CD14-positive monocyte (primary cell): ENCODE measurements at regions not wholly inside any gene's neighbourhood (a gene's known extent, or its start where the extent isn't known, plus 50 kb on each side); places are given as distances from the start of the nearest gene placed in this dataset.

Experiments used
- DNase-seq, 3 donors: peaks; one replicate each; pipeline ENCODE4 v3.0.0-alpha.2; 2011 to 2022
- H2AFZ ChIP-seq: 2 replicates; pipeline ENCODE4 v1.6.0; 2012; ENCODE audit warnings: mild to moderate bottlenecking, low read depth, low read length, inconsistent platforms; ENCODE audit not compliant: insufficient read depth, poor library complexity, severe bottlenecking
- H3K27ac ChIP-seq, 2 donors: 1 replicate in 1 of 2; 2 replicates in 1 of 2; pipeline ENCODE4 v1.5.1; 2012 to 2013; ENCODE audit warnings: low read length in 2 of 2, control low read depth in 1 of 2, inconsistent platforms in 1 of 2, low read depth in 1 of 2, mild to moderate bottlenecking in 1 of 2
- H3K27me3 ChIP-seq, 2 donors: one replicate each; pipeline versions ENCODE4 v1.6.0 to v1.6.1; 2011 to 2013; ENCODE audit warnings: low read length in 2 of 2; ENCODE audit not compliant: control insufficient read depth in 2 of 2, insufficient read depth in 2 of 2
- H3K36me3 ChIP-seq, 2 donors: replicated peaks in 1 of 2; 1 replicate in 1 of 2; 2 replicates in 1 of 2; pipeline versions ENCODE4 v1.5.1 to v1.6.1; 2012 to 2013; ENCODE audit warnings: low read length in 2 of 2, control low read depth in 1 of 2, inconsistent platforms in 1 of 2, mild to moderate bottlenecking in 1 of 2; ENCODE audit not compliant: insufficient read depth in 2 of 2, control insufficient read depth in 1 of 2
- H3K4me1 ChIP-seq, 2 donors: 1 replicate in 1 of 2; 2 replicates in 1 of 2; pipeline versions ENCODE4 v1.5.1 to v1.6.1; 2012 to 2013; ENCODE audit warnings: low read length in 2 of 2, control low read depth in 1 of 2, inconsistent platforms in 1 of 2, mild to moderate bottlenecking in 1 of 2, moderate library complexity in 1 of 2; ENCODE audit not compliant: insufficient read depth in 2 of 2, control insufficient read depth in 1 of 2
- H3K4me2 ChIP-seq: replicated peaks from 2 replicates; pipeline ENCODE3; 2012; ENCODE audit warnings: low read length, moderate library complexity, mild to moderate bottlenecking; ENCODE audit not compliant: poor library complexity, severe bottlenecking; ENCODE audit errors: extremely low read depth
- H3K4me3 ChIP-seq, 3 experiments: fragments of 200-600 bp in 1 of 3; sonication (generic) in 1 of 3; replicated peaks in 1 of 3; 1 replicate in 2 of 3; 2 replicates in 1 of 3; pipeline ENCODE4 v1.5.1; 2011 to 2013; ENCODE audit warnings: low read length in 3 of 3, mild to moderate bottlenecking in 3 of 3, control low read depth in 2 of 3, low read depth in 2 of 3, inconsistent platforms in 1 of 3, moderate library complexity in 1 of 3
- H3K79me2 ChIP-seq: 2 replicates; pipeline ENCODE4 v1.6.0; 2012; ENCODE audit warnings: mild to moderate bottlenecking, control low read depth, inconsistent platforms, low read length, moderate library complexity; ENCODE audit not compliant: insufficient read depth
- H3K9ac ChIP-seq: 2 replicates; pipeline ENCODE4 v1.6.0; 2017; ENCODE audit warnings: low read length, mild to moderate bottlenecking; ENCODE audit not compliant: insufficient read depth, poor library complexity, severe bottlenecking
- H3K9me3 ChIP-seq, 2 donors: replicated peaks in 1 of 2; 1 replicate in 1 of 2; 2 replicates in 1 of 2; pipeline versions ENCODE4 v1.5.1 to v1.6.1; 2012 to 2013; ENCODE audit warnings: low read length in 2 of 2, control low read depth in 1 of 2; ENCODE audit not compliant: control insufficient read depth in 1 of 2, insufficient read depth in 1 of 2
- H4K20me1 ChIP-seq: 2 replicates; pipeline ENCODE4 v1.6.0; 2012; ENCODE audit warnings: mild to moderate bottlenecking, low read length, control low read depth, moderate library complexity; ENCODE audit not compliant: insufficient read depth
- H3K27ac Mint-ChIP-seq, 7 donors: one replicate each; pipeline ENCODE4 v1.8.0; 2020; ENCODE audit warnings: mild to moderate bottlenecking in 7 of 7, mixed read lengths in 7 of 7, moderate library complexity in 6 of 7, inconsistent platforms in 2 of 7
- H3K27me3 Mint-ChIP-seq, 3 donors: one replicate each; pipeline ENCODE4 v1.8.0; 2021 to 2022; ENCODE audit warnings: low read depth in 3 of 3, mild to moderate bottlenecking in 3 of 3, mixed read lengths in 3 of 3, moderate library complexity in 3 of 3, inconsistent platforms in 1 of 3
- H3K36me3 Mint-ChIP-seq, 2 donors: one replicate each; pipeline ENCODE4 v1.8.0; 2020; ENCODE audit warnings: mixed read lengths in 2 of 2, inconsistent platforms in 1 of 2, mild to moderate bottlenecking in 1 of 2
- H3K4me1 Mint-ChIP-seq: one replicate; pipeline ENCODE4 v1.8.0; 2020; ENCODE audit warnings: mild to moderate bottlenecking, mixed read lengths
- H3K4me3 Mint-ChIP-seq, 2 donors: one replicate each; pipeline ENCODE4 v1.8.0; 2020; ENCODE audit warnings: mild to moderate bottlenecking in 2 of 2, mixed read lengths in 2 of 2, moderate library complexity in 1 of 2
- H3K9me3 Mint-ChIP-seq, 7 donors: one replicate each; pipeline ENCODE4 v1.8.0; 2020 to 2022; ENCODE audit warnings: mixed read lengths in 7 of 7, mild to moderate bottlenecking in 6 of 7, moderate library complexity in 6 of 7, inconsistent platforms in 2 of 7
- WGBS: methylation state at CpG from one replicate; pipeline ENCODE4 v1.1.5; 2013; ENCODE audit warnings: missing lambda C conversion rate; ENCODE audit not compliant: insufficient coverage; 5-methylcytosine and 5-hydroxymethylcytosine counted together
- intact Hi-C, 2 donors: fragments of 100-400 bp; cut with micrococcal nuclease; formaldehyde crosslinking; loops; one replicate each; pipeline versions ENCODE4 v1.15.0 to v1.15.1; 2023
- TF ChIP-seq, protein P1 (sequence below): fragments of 200-600 bp; IDR thresholded peaks from one replicate; pipeline ENCODE4 v1.8.0; 2022; ENCODE audit warnings: antibody characterized with exemption, mild to moderate bottlenecking

DNA sequence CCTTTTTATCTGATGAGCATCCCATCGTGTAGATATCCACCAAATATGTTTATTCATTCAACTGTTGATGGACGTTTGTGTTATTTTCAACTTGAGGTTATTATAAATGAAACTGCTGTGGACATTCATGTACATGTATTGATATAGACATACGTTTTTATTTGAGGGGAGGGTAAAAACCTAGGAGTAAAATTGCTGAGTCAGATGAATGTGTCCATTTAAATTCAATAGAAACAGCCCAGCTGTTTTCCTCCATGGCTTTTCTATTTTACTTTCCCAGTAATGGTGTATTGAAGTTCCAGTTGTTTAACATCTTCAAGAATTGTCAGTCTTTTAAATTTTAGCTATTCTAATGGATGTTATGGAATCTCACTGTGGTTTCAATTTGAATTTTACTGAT is 348.7 kb upstream of the GALNTL6 start:
- H3K9me3 Mint-ChIP-seq, result peaks cover 0 to 7% (median 2%) of the 10 kb centered on the region in 7 donors
- no peaks in the 10 kb centered on the region for H3K36me3 ChIP-seq
- no peaks in the 10 kb centered on the region for H3K4me1 Mint-ChIP-seq
- H3K4me3 ChIP-seq, result no peak overlapping the region
- H3K79me2 ChIP-seq, result no peaks in the 10 kb centered on the region
- no peak overlapping the region for H3K4me3 Mint-ChIP-seq
- TF ChIP-seq, protein P1, sequence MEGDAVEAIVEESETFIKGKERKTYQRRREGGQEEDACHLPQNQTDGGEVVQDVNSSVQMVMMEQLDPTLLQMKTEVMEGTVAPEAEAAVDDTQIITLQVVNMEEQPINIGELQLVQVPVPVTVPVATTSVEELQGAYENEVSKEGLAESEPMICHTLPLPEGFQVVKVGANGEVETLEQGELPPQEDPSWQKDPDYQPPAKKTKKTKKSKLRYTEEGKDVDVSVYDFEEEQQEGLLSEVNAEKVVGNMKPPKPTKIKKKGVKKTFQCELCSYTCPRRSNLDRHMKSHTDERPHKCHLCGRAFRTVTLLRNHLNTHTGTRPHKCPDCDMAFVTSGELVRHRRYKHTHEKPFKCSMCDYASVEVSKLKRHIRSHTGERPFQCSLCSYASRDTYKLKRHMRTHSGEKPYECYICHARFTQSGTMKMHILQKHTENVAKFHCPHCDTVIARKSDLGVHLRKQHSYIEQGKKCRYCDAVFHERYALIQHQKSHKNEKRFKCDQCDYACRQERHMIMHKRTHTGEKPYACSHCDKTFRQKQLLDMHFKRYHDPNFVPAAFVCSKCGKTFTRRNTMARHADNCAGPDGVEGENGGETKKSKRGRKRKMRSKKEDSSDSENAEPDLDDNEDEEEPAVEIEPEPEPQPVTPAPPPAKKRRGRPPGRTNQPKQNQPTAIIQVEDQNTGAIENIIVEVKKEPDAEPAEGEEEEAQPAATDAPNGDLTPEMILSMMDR, result no peak
- no peaks in the 10 kb centered on the region for H3K36me3 Mint-ChIP-seq
- H3K27me3 Mint-ChIP-seq, result no peaks in the 10 kb centered on the region
- no peaks in the 10 kb centered on the region for H3K27me3 ChIP-seq
- no peak overlapping the region for H3K9ac ChIP-seq
- DNase-seq, result no peak
- H3K27ac ChIP-seq, result no peak overlapping the region
- WGBS, result no CpG with 5 or more reads among the region's 3 CpGs
- H2AFZ ChIP-seq, result no peak overlapping the region
- H3K9me3 ChIP-seq, result peaks cover under 1 to 3% of the 10 kb centered on the region in 2 donors
- no peaks in the 10 kb centered on the region for H4K20me1 ChIP-seq
- H3K27ac Mint-ChIP-seq, result no peak overlapping the region
- H3K4me2 ChIP-seq, result no peak overlapping the region
- H3K4me1 ChIP-seq, result no peaks in the 10 kb centered on the region
- intact Hi-C loops, result no loop called here

DNA sequence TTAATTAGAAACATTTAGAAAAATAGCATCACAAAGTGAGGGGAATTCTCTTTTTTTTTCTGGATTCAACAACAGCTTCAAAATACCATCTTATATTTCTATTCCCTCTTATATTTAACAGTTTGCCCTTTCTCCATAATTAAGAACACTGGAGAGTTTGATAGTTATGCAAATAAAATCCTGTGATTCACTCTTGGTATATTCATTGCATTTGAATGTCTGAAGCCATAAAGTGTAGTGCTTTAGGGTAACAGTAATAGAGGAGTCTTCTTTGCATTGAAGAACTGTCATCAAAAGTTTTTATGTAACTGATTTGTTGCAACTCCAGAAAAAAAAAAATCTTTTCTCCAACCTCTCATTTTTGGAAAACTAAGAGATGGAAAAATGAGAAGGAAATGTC is 352.0 kb upstream of the GALNTL6 start:
- no peaks in the 10 kb centered on the region for H3K4me1 ChIP-seq
- H2AFZ ChIP-seq, result no peak overlapping the region
- no peak overlapping the region for H3K4me3 Mint-ChIP-seq
- no peaks in the 10 kb centered on the region for H4K20me1 ChIP-seq
- intact Hi-C loops, result no loop called here
- no peaks in the 10 kb centered on the region for H3K27me3 ChIP-seq
- no peak overlapping the region for H3K4me3 ChIP-seq
- no peak for DNase-seq
- H3K36me3 Mint-ChIP-seq, result no peaks in the 10 kb centered on the region
- peaks cover 0 to 9% (median 4%) of the 10 kb centered on the region in 7 donors for H3K9me3 Mint-ChIP-seq
- TF ChIP-seq, protein P1, result no peak
- H3K27ac ChIP-seq, result no peak overlapping the region
- H3K27me3 Mint-ChIP-seq, result no peaks in the 10 kb centered on the region
- H3K9ac ChIP-seq, result no peak overlapping the region
- H3K4me1 Mint-ChIP-seq, result no peaks in the 10 kb centered on the region
- no peaks in the 10 kb centered on the region for H3K79me2 ChIP-seq
- H3K9me3 ChIP-seq, result peaks cover 7 to 13% of the 10 kb centered on the region in 2 donors
- no peaks in the 10 kb centered on the region for H3K36me3 ChIP-seq
- H3K4me2 ChIP-seq, result no peak overlapping the region
- no peak overlapping the region for H3K27ac Mint-ChIP-seq
